ENCODE measurements at regions not wholly inside any gene's neighbourhood (a gene's known extent, or its start where the extent isn't known, plus 50 kb on each side); places are given as distances from the start of the nearest gene placed in this dataset.

DNA sequence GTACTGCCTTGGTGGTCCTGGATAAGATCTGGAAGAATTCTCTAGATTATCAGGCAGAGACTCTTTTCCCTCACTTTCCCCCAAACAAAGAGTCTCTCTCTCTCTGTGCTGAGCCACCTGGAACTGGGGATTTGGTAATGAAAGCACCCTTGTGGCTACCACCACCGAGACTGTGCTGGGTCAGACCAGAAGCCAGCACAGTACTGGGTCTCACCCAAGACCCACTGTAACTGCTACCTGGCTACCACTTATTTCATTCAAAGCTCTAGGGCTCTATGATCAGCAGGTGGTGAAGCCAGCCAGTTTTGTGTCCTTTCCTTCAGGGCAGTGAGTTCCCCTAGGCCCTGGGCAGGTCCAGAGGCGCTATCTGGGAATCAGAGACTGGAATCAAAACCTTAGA is 269.6 kb upstream of the CWC22 start:
- TF ChIP-seq, protein P1, sequence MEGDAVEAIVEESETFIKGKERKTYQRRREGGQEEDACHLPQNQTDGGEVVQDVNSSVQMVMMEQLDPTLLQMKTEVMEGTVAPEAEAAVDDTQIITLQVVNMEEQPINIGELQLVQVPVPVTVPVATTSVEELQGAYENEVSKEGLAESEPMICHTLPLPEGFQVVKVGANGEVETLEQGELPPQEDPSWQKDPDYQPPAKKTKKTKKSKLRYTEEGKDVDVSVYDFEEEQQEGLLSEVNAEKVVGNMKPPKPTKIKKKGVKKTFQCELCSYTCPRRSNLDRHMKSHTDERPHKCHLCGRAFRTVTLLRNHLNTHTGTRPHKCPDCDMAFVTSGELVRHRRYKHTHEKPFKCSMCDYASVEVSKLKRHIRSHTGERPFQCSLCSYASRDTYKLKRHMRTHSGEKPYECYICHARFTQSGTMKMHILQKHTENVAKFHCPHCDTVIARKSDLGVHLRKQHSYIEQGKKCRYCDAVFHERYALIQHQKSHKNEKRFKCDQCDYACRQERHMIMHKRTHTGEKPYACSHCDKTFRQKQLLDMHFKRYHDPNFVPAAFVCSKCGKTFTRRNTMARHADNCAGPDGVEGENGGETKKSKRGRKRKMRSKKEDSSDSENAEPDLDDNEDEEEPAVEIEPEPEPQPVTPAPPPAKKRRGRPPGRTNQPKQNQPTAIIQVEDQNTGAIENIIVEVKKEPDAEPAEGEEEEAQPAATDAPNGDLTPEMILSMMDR (IDR thresholded peaks at IDR 0.05), result no peak
- TF ChIP-seq POLR2A (IDR thresholded peaks at IDR 0.05), result no peak
- Histone ChIP-seq H3K36me3 (no peaks in the 10 kb centered on the region), H3K4me3 (no peak overlapping the region), H3K27me3 (no peaks in the 10 kb centered on the region), H3K9me3 (no peaks in the 10 kb centered on the region), H3K4me1 (no peaks in the 10 kb centered on the region), H3K27ac (no peak overlapping the region)
- DNase-seq, result no peak

GRCh38 chr2:180268006-180268405 is 260.9 kb upstream of the CWC22 start:
- TF ChIP-seq, protein P1 (IDR thresholded peaks at IDR 0.05), result no peak
- no peak for TF ChIP-seq POLR2A (IDR thresholded peaks at IDR 0.05)
- H3K27ac ChIP-seq, result no peak overlapping the region
- no peaks in the 10 kb centered on the region for H3K4me1 ChIP-seq
- no peaks in the 10 kb centered on the region for H3K27me3 ChIP-seq
- no peak for DNase-seq
- H3K9me3 ChIP-seq, result no peaks in the 10 kb centered on the region
- no peak overlapping the region for H3K4me3 ChIP-seq
- H3K36me3 ChIP-seq, result no peaks in the 10 kb centered on the region

DNA sequence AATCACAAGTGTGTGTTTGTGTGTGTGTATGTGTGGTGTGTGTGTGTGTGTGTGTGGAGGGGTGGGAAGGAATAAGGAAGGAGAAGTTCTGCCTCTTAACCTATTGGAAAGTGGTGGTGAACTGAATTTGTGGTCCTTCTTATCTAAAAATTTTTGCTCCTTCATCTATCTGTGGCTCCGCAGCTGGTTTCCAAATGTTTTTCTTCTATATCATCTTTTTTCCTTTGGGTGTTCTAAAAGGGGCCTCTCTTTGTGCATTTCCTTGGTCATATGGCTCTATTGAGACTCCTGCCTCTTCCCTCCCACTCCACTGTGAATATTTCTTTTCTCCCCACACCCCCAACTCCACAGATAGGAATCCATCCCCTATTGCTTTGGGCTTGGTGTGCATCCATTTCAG is 254.9 kb upstream of the CWC22 start:
- no peak overlapping the region for H3K27ac ChIP-seq
- H3K4me1 ChIP-seq, result no peaks in the 10 kb centered on the region
- no peaks in the 10 kb centered on the region for H3K9me3 ChIP-seq
- no peak for TF ChIP-seq POLR2A (IDR thresholded peaks at IDR 0.05)
- TF ChIP-seq, protein P1 (IDR thresholded peaks at IDR 0.05), result no peak
- H3K27me3 ChIP-seq, result no peaks in the 10 kb centered on the region
- no peaks in the 10 kb centered on the region for H3K36me3 ChIP-seq
- DNase-seq, result no peak
- no peak overlapping the region for H3K4me3 ChIP-seq

DNA sequence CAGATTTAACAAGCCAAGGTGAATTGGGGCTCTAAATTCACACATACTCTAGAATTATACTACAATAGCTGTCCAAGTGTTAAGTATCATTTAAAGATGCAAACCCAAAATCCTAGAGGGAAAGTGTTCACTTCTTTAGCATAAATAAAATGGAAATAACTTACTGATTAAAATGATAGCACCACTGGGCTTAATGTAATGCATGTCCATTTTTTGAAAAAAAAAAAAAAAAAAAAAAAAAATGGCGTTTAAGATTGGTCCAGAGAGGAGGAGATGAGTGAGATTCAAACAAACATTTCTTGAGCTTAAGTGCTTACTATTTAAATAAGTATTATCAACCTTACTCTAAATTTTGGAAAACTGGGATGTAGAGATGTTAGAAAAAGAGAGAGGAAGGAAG is 251.5 kb upstream of the CWC22 start:
- DNase-seq, result no peak
- Histone ChIP-seq H3K36me3 (no peaks in the 10 kb centered on the region), H3K4me1 (no peaks in the 10 kb centered on the region), H3K4me3 (no peak overlapping the region), H3K27me3 (no peaks in the 10 kb centered on the region), H3K9me3 (no peaks in the 10 kb centered on the region), H3K27ac (no peak overlapping the region)
- TF ChIP-seq POLR2A (IDR thresholded peaks at IDR 0.05), result no peak
- TF ChIP-seq, protein P1 (IDR thresholded peaks at IDR 0.05), result no peak

DNA sequence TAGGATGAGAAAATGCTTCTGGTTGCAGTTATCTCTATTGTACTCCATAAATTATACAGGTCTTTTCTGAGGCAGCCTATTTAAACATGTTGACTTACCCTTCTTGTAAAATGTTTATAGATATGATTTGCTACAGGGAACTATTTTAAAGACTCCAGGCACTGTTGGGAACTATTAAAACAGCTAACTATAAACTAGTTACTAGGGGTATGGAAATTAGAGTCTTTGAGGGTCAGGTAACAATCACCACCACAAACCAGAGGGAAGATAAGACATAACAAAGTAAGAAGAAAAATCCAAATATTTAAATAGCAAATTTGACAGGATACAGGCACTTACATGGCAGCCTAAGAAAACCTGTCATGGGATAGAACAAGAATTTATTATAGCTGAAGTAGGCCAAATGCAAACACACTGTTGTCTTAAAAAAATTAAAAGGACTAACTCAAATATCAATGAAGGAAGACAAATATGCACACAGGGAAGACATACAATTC is 251.0 kb upstream of the CWC22 start:
- Histone ChIP-seq H3K27ac (no peak overlapping the region), H3K4me1 (no peaks in the 10 kb centered on the region), H3K36me3 (no peaks in the 10 kb centered on the region), H3K9me3 (no peaks in the 10 kb centered on the region), H3K4me3 (no peak overlapping the region), H3K27me3 (no peaks in the 10 kb centered on the region)
- TF ChIP-seq, protein P1 (IDR thresholded peaks at IDR 0.05), result no peak
- TF ChIP-seq POLR2A (IDR thresholded peaks at IDR 0.05), result no peak
- DNase-seq, result no peak

DNA sequence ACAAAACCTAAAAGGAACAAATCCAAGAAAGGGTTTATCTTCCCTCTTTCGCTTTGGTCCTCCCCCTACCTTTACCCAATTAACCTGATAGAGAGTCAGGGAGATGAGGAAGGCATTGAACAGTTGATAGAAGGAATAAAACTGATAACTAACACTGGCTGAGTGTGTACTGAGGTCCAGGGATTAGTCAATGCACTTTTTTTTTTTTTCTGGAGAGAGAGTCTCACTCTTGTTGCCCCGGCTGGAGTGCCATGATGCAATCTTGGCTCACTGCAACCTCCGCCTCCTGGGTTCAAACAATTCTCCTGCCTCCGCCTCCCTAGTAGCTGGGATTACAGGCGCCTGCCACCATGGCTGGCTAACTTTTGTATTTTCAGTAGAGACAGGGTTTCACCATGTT is 250.2 kb upstream of the CWC22 start:
- Histone ChIP-seq H3K27ac (no peak overlapping the region), H3K9me3 (no peaks in the 10 kb centered on the region), H3K36me3 (no peaks in the 10 kb centered on the region), H3K27me3 (no peaks in the 10 kb centered on the region), H3K4me1 (no peaks in the 10 kb centered on the region), H3K4me3 (no peak overlapping the region)
- no peak for TF ChIP-seq POLR2A (IDR thresholded peaks at IDR 0.05)
- TF ChIP-seq, protein P1 (IDR thresholded peaks at IDR 0.05), result no peak
- DNase-seq, result no peak

Measured in Peyer's patch (tissue), 4 donors.